ENCODE measurements at regions not wholly inside any gene's neighbourhood (a gene's known extent, or its start where the extent isn't known, plus 50 kb on each side); places are given as distances from the start of the nearest gene placed in this dataset.
"Not testable (repeated sequence)": the region's sequence is repeated elsewhere in the genome, so short reads cannot be mapped to it uniquely, and the experiment has no call there.

- DNase-seq: peak; percentile 88 to 89
- ATAC-seq: peak; percentile 92
- intact Hi-C loops (cut with DNase I, micrococcal nuclease): no loop called here
Observed at GRCh38 chr13:50529154-50529882, 314.2 kb downstream of the DLEU7 start.

GRCh38 chr13:50531917-50532899 lies 311.3 kb downstream of the DLEU7 start:
- ATAC-seq: peak; percentile 40
- no peak for DNase-seq
- intact Hi-C loops (cut with DNase I, micrococcal nuclease): loop anchor here in 1 of 2 donors (5.0 to 10.0 kb wide), 4 partner anchors 380 to 557 kb away; partner anchors contain the start of gene TRIM13

GRCh38 chr13:50535050-50535449 lies 308.4 kb downstream of the DLEU7 start:
- DNase-seq (no peak), ATAC-seq (no peak)
- intact Hi-C loops (cut with DNase I, micrococcal nuclease): loop anchor here in 1 of 2 donors (10.0 kb wide), 2 partner anchors 450 to 560 kb away; no protein-coding TSS in a partner anchor

- intact Hi-C loops (cut with DNase I, micrococcal nuclease): loop anchor here in 1 of 2 donors (10.0 kb wide), 2 partner anchors 452 to 562 kb away; no protein-coding TSS in a partner anchor
- DNase-seq: no peak
Observed at GRCh38 chr13:50537029-50537428, 306.5 kb downstream of the DLEU7 start.

GRCh38 chr13:50539791-50540530 lies 303.5 kb downstream of the DLEU7 start:
- intact Hi-C loops (cut with DNase I, micrococcal nuclease): loop anchor here in 1 of 2 donors (10.0 kb wide), 2 partner anchors 455 to 565 kb away; no protein-coding TSS in a partner anchor
- DNase-seq (no peak), ATAC-seq (no peak)

More at GRCh38 chr13:50537029-50537428, 306.5 kb downstream of the DLEU7 start:
- no peak for ATAC-seq

- DNase-seq (no peak), ATAC-seq (no peak)
- intact Hi-C loops (cut with DNase I, micrococcal nuclease): no loop called here
Observed at GRCh38 chr13:50543141-50543540, 300.4 kb downstream of the DLEU7 start.

- ATAC-seq (no peak), DNase-seq (no peak)
- intact Hi-C loops (cut with DNase I, micrococcal nuclease): no loop called here
Observed at GRCh38 chr13:50543782-50544181, 299.7 kb downstream of the DLEU7 start.

- DNase-seq (no peak), ATAC-seq (no peak)
- intact Hi-C loops (cut with DNase I, micrococcal nuclease): no loop called here
Observed at GRCh38 chr13:50544211-50544610, 299.3 kb downstream of the DLEU7 start.

- intact Hi-C loops (cut with DNase I, micrococcal nuclease); ATAC-seq; DNase-seq: not testable (repeated sequence)
Observed at GRCh38 chr13:50547175-50547574, 296.3 kb downstream of the DLEU7 start.

GRCh38 chr13:50548586-50548985 lies 294.9 kb downstream of the DLEU7 start:
- DNase-seq: no peak
- ATAC-seq: no peak
- intact Hi-C loops (cut with DNase I, micrococcal nuclease): no loop called here

- intact Hi-C loops (cut with DNase I, micrococcal nuclease): no loop called here
- no peak for ATAC-seq
- DNase-seq: no peak
Observed at GRCh38 chr13:50549221-50549942, 294.1 kb downstream of the DLEU7 start.

GRCh38 chr13:50550151-50550550 lies 293.3 kb downstream of the DLEU7 start:
- intact Hi-C loops (cut with DNase I, micrococcal nuclease): no loop called here
- DNase-seq (no peak), ATAC-seq (no peak)

- intact Hi-C loops (cut with DNase I, micrococcal nuclease): no loop called here
- DNase-seq: no peak
- ATAC-seq: no peak
Observed at GRCh38 chr13:50552424-50552966, 291.0 kb downstream of the DLEU7 start.

GRCh38 chr13:50561739-50562138 lies 281.8 kb downstream of the DLEU7 start:
- ATAC-seq: no peak
- intact Hi-C loops (cut with DNase I, micrococcal nuclease): no loop called here
- DNase-seq: no peak

- intact Hi-C loops (cut with DNase I, micrococcal nuclease): no loop called here
- ATAC-seq: no peak
Observed at GRCh38 chr13:50566646-50567045, 276.8 kb downstream of the DLEU7 start.

GRCh38 chr13:50572129-50572528 lies 271.4 kb downstream of the DLEU7 start:
- intact Hi-C loops (cut with DNase I, micrococcal nuclease): no loop called here
- no peak for DNase-seq
- ATAC-seq: no peak

More at GRCh38 chr13:50566646-50567045, 276.8 kb downstream of the DLEU7 start:
- DNase-seq: no peak

GRCh38 chr13:50573066-50573465 lies 270.4 kb downstream of the DLEU7 start:
- intact Hi-C loops (cut with DNase I, micrococcal nuclease): no loop called here

GRCh38 chr13:50574731-50575130 lies 268.8 kb downstream of the DLEU7 start:
- DNase-seq (no peak), ATAC-seq (no peak)
- intact Hi-C loops (cut with DNase I, micrococcal nuclease): no loop called here

More at GRCh38 chr13:50573066-50573465, 270.4 kb downstream of the DLEU7 start:
- no peak for ATAC-seq
- DNase-seq: no peak

All from left colon (tissue), 2 donors.